Mesenchymal stem cell (in vitro differentiated cells and primary cell): ENCODE measurements at regions not wholly inside any gene's neighbourhood (a gene's known extent, or its start where the extent isn't known, plus 50 kb on each side); places are given as distances from the start of the nearest gene placed in this dataset.

Experiments used
- DNase-seq: peaks from one replicate; pipeline ENCODE4 v3.0.0-alpha.2; 2013
- H2AFZ ChIP-seq: one replicate; pipeline ENCODE4 v1.6.1; 2013; ENCODE audit warnings: low read depth, mild to moderate bottlenecking, control low read depth, inconsistent platforms, low read length, moderate library complexity
- H2AK5ac ChIP-seq: 2 replicates; pipeline ENCODE4 v1.6.1; 2013; ENCODE audit warnings: low read length, moderate library complexity, mild to moderate bottlenecking, inconsistent platforms; ENCODE audit not compliant: severe bottlenecking
- H2BK120ac ChIP-seq: one replicate; pipeline ENCODE4 v1.6.1; 2013; ENCODE audit warnings: low read depth, mild to moderate bottlenecking, inconsistent platforms, low read length, moderate library complexity
- H2BK12ac ChIP-seq, 2 experiments: one replicate each; pipeline ENCODE4 v1.6.1; 2013; ENCODE audit warnings: inconsistent platforms in 2 of 2, low read length in 2 of 2, mild to moderate bottlenecking in 2 of 2, moderate library complexity in 2 of 2, control low read depth in 1 of 2
- H2BK15ac ChIP-seq: one replicate; pipeline ENCODE4 v1.6.1; 2013; ENCODE audit warnings: mild to moderate bottlenecking, low read depth, inconsistent platforms; ENCODE audit not compliant: poor library complexity, severe bottlenecking
- H2BK5ac ChIP-seq: 2 replicates; pipeline ENCODE4 v1.6.1; 2013; ENCODE audit warnings: low read depth, mild to moderate bottlenecking, low read length, control low read depth, inconsistent platforms; ENCODE audit not compliant: poor library complexity, severe bottlenecking
- H3K14ac ChIP-seq, 2 experiments: one replicate each; pipeline ENCODE4 v1.6.1; 2013; ENCODE audit warnings: inconsistent platforms in 2 of 2, low read length in 2 of 2, control low read depth in 1 of 2, mild to moderate bottlenecking in 1 of 2, moderate library complexity in 1 of 2
- H3K18ac ChIP-seq, 2 experiments: one replicate each; pipeline ENCODE4 v1.6.1; 2013; ENCODE audit warnings: inconsistent platforms in 2 of 2, low read length in 2 of 2, control low read depth in 1 of 2, low read depth in 1 of 2, mild to moderate bottlenecking in 1 of 2
- H3K23ac ChIP-seq, 2 experiments: one replicate each; pipeline ENCODE4 v1.6.1; 2013; ENCODE audit warnings: inconsistent platforms in 2 of 2, low read length in 2 of 2, mild to moderate bottlenecking in 2 of 2, moderate library complexity in 2 of 2, control low read depth in 1 of 2
- H3K27ac ChIP-seq: 2 replicates; pipeline ENCODE4 v1.5.1; 2013; ENCODE audit warnings: mild to moderate bottlenecking, moderate library complexity, low read length, control low read depth, inconsistent platforms; ENCODE audit not compliant: poor library complexity, severe bottlenecking
- H3K27me3 ChIP-seq, 2 experiments: 2 replicates each; pipeline versions ENCODE4 v1.6.1 to v1.7.0; 2013; ENCODE audit warnings: low read length in 2 of 2, mild to moderate bottlenecking in 2 of 2, moderate library complexity in 2 of 2, control low read depth in 1 of 2, inconsistent platforms in 1 of 2; ENCODE audit not compliant: control insufficient read depth in 1 of 2, insufficient read depth in 1 of 2
- H3K36me3 ChIP-seq, 2 experiments: 2 replicates each; pipeline versions ENCODE4 v1.6.1 to v1.7.0; 2013; ENCODE audit warnings: low read length in 2 of 2, control low read depth in 1 of 2, inconsistent platforms in 1 of 2, low read depth in 1 of 2, mild to moderate bottlenecking in 1 of 2; ENCODE audit not compliant: insufficient read depth in 2 of 2, control insufficient read depth in 1 of 2
- H3K4ac ChIP-seq, 2 experiments: one replicate each; pipeline ENCODE4 v1.6.1; 2013; ENCODE audit warnings: inconsistent platforms in 2 of 2, low read length in 2 of 2, mild to moderate bottlenecking in 2 of 2, moderate library complexity in 2 of 2, control low read depth in 1 of 2, low read depth in 1 of 2
- H3K4me1 ChIP-seq: 2 replicates; pipeline ENCODE4 v1.6.1; 2013; ENCODE audit warnings: low read depth, low read length, control low read depth; ENCODE audit not compliant: control insufficient read depth, insufficient read depth
- H3K4me2 ChIP-seq: 2 replicates; pipeline ENCODE4 v1.6.1; 2013; ENCODE audit warnings: low read length, mild to moderate bottlenecking, inconsistent platforms; ENCODE audit not compliant: poor library complexity, severe bottlenecking
- H3K4me3 ChIP-seq, 2 experiments: 2 replicates each; pipeline versions ENCODE4 v1.5.1 to v1.7.0; 2013; ENCODE audit warnings: low read length in 2 of 2, mild to moderate bottlenecking in 2 of 2, control low read depth in 1 of 2, low read depth in 1 of 2; ENCODE audit not compliant: insufficient read depth in 1 of 2
- H3K79me1 ChIP-seq: replicated peaks from 2 replicates; pipeline ENCODE4 v1.6.1; 2013; ENCODE audit warnings: mild to moderate bottlenecking, control low read depth, low read length, inconsistent platforms; ENCODE audit not compliant: poor library complexity, severe bottlenecking
- H3K9ac ChIP-seq: 2 replicates; pipeline ENCODE4 v1.7.0; 2013; ENCODE audit warnings: mild to moderate bottlenecking, low read length, moderate library complexity
- H3K9me3 ChIP-seq: 2 replicates; pipeline ENCODE4 v1.7.0; 2013; ENCODE audit warnings: mild to moderate bottlenecking, low read length; ENCODE audit not compliant: control insufficient read depth
- H4K8ac ChIP-seq: one replicate; pipeline ENCODE4 v1.6.1; 2013; ENCODE audit warnings: inconsistent platforms, mild to moderate bottlenecking, low read length, moderate library complexity
- H4K91ac ChIP-seq: one replicate; pipeline ENCODE4 v1.6.1; 2013; ENCODE audit warnings: mild to moderate bottlenecking, low read length, inconsistent platforms
- WGBS: methylation state at CpG from one replicate; pipeline ENCODE4 v1.1.7; 2013; ENCODE audit warnings: mixed read lengths; 5-methylcytosine and 5-hydroxymethylcytosine counted together

- Histone ChIP-seq H2BK120ac (no peak overlapping the region), H3K4me1 (peaks cover 2% of the 10 kb centered on the region), H3K18ac (peak overlapping the region in 1 of 2 experiments; percentile 78), H4K8ac (peak overlapping the region; percentile 78), H3K27me3 (no peaks in the 10 kb centered on the region), H2BK15ac (peak overlapping the region; percentile 68), H3K14ac (no peak overlapping the region), H3K4me3 (no peak overlapping the region), H3K23ac (no peak overlapping the region), H2AFZ (no peak overlapping the region), H3K4me2 (no peak overlapping the region), H3K27ac (no peak overlapping the region), H3K9ac (peak overlapping the region; percentile 66), H3K36me3 (peaks cover 0 to 3% of the 10 kb centered on the region in 2 experiments), H2BK12ac (no peak overlapping the region), H2AK5ac (no peak overlapping the region), H3K79me1 (no peaks in the 10 kb centered on the region), H3K4ac (no peak overlapping the region), H2BK5ac (no peak overlapping the region), H3K9me3 (no peaks in the 10 kb centered on the region), H4K91ac (peak overlapping the region; percentile 80)
- DNase-seq = peak; percentile 42
Measured at GRCh38 chr3:16090706-16091105, 83.8 kb upstream of the GALNT15 start.

- Histone ChIP-seq H2BK15ac (no peak overlapping the region), H3K18ac (no peak overlapping the region), H3K4me2 (no peak overlapping the region), H3K79me1 (no peaks in the 10 kb centered on the region), H3K4me1 (peaks cover 2% of the 10 kb centered on the region), H2AFZ (no peak overlapping the region), H2BK12ac (no peak overlapping the region), H2BK5ac (no peak overlapping the region), H3K9ac (no peak overlapping the region), H3K27me3 (no peaks in the 10 kb centered on the region), H3K4ac (no peak overlapping the region), H3K27ac (no peak overlapping the region), H2AK5ac (no peak overlapping the region), H4K8ac (no peak overlapping the region), H3K36me3 (peaks cover 0 to 3% of the 10 kb centered on the region in 2 experiments), H3K9me3 (no peaks in the 10 kb centered on the region), H4K91ac (no peak overlapping the region), H3K23ac (no peak overlapping the region), H3K4me3 (no peak overlapping the region), H2BK120ac (no peak overlapping the region), H3K14ac (no peak overlapping the region)
- no peak for DNase-seq
- WGBS = 90% methylated on average over 5 of the region's 5 CpGs
Measured at GRCh38 chr3:16092923-16093322, 81.6 kb upstream of the GALNT15 start.

GRCh38 chr3:16101295-16102186, 72.9 kb upstream of the GALNT15 start:
- no peak for DNase-seq
- Histone ChIP-seq H3K4me2 (no peak overlapping the region), H4K91ac (no peak overlapping the region), H3K18ac (peak overlapping the region in 1 of 2 experiments; percentile 54), H3K4ac (peak overlapping the region in 1 of 2 experiments; percentile 37), H2AK5ac (no peak overlapping the region), H2AFZ (no peak overlapping the region), H2BK5ac (no peak overlapping the region), H2BK12ac (peak overlapping the region in 1 of 2 experiments; percentile 50), H3K27me3 (no peaks in the 10 kb centered on the region), H3K9ac (peak overlapping the region; percentile 84), H4K8ac (no peak overlapping the region), H3K4me3 (no peak overlapping the region), H3K14ac (no peak overlapping the region), H3K9me3 (peaks cover 4% of the 10 kb centered on the region), H3K4me1 (no peaks in the 10 kb centered on the region), H3K23ac (no peak overlapping the region), H3K27ac (no peak overlapping the region), H2BK120ac (peak overlapping the region; percentile 54), H2BK15ac (peak overlapping the region; percentile 35), H3K79me1 (no peaks in the 10 kb centered on the region), H3K36me3 (peaks cover 0 to 7% of the 10 kb centered on the region in 2 experiments)
- 89% methylated on average over 14 of the region's 14 CpGs for WGBS

- Histone ChIP-seq H3K9ac (peak overlapping the region; percentile 84), H3K14ac (no peak overlapping the region), H3K4me3 (no peak overlapping the region), H2AK5ac (no peak overlapping the region), H2BK15ac (no peak overlapping the region), H3K27ac (no peak overlapping the region), H3K79me1 (no peaks in the 10 kb centered on the region), H2BK12ac (peak overlapping the region in 1 of 2 experiments; percentile 34), H2AFZ (no peak overlapping the region), H2BK120ac (peak overlapping the region; percentile 11), H3K4ac (no peak overlapping the region), H4K8ac (no peak overlapping the region), H3K23ac (no peak overlapping the region), H3K27me3 (no peaks in the 10 kb centered on the region), H3K9me3 (peaks cover 4% of the 10 kb centered on the region), H3K36me3 (peaks cover 0 to 7% of the 10 kb centered on the region in 2 experiments), H3K4me2 (no peak overlapping the region), H3K4me1 (no peaks in the 10 kb centered on the region), H3K18ac (peak overlapping the region in 1 of 2 experiments; percentile 56), H4K91ac (no peak overlapping the region), H2BK5ac (no peak overlapping the region)
- 94% methylated on average over 2 of the region's 2 CpGs for WGBS
- no peak for DNase-seq
Measured at GRCh38 chr3:16102187-16102561, 72.3 kb upstream of the GALNT15 start.
